SK-N-SH treated with all-trans-retinoic acid at 6 μM for 48 hours (cell line): ENCODE measurements at regions not wholly inside any gene's neighbourhood (a gene's known extent, or its start where the extent isn't known, plus 50 kb on each side); places are given as distances from the start of the nearest gene placed in this dataset.

Source experiments
- ARNTL ChIP-seq: fragments of 450-650 bp; formaldehyde crosslinking; IDR thresholded peaks from 2 replicates; pipeline ENCODE4 v1.5.0; 2020; ENCODE audit warnings: low read depth, mild to moderate bottlenecking, moderate library complexity, borderline replicate concordance
- CSDC2 ChIP-seq: fragments of 250-450 bp; sonication (Bioruptor Pico); IDR thresholded peaks from 2 replicates; pipeline ENCODE4 v1.5.0; 2020; ENCODE audit warnings: mild to moderate bottlenecking, moderate library complexity
- CSRNP3 ChIP-seq: fragments of 250-450 bp; sonication (Bioruptor Pico); IDR thresholded peaks from 2 replicates; pipeline ENCODE4 v1.5.1; 2021; ENCODE audit warnings: mild to moderate bottlenecking, moderate library complexity
- GLIS3 ChIP-seq: fragments of 250-450 bp; sonication (Bioruptor Pico); IDR thresholded peaks from 2 replicates; pipeline ENCODE4 v1.5.0; 2020; ENCODE audit warnings: mild to moderate bottlenecking, moderate library complexity
- ISL1 ChIP-seq: fragments of 250-450 bp; sonication (Bioruptor Pico); IDR thresholded peaks from 2 replicates; pipeline ENCODE4 v2.1.2; 2022; ENCODE audit warnings: mild to moderate bottlenecking, moderate library complexity
- RARB ChIP-seq: fragments of 250-450 bp; sonication (Bioruptor Pico); IDR thresholded peaks from 2 replicates; pipeline ENCODE4 v1.8.0; 2021; ENCODE audit warnings: mild to moderate bottlenecking, moderate library complexity
- SNAI2 ChIP-seq: fragments of 250-450 bp; sonication (Bioruptor Pico); IDR thresholded peaks from 2 replicates; pipeline ENCODE4 v1.5.0; 2020; ENCODE audit warnings: mild to moderate bottlenecking, moderate library complexity
- TOX ChIP-seq: fragments of 250-450 bp; sonication (Bioruptor Pico); IDR thresholded peaks from 2 replicates; pipeline ENCODE4 v1.8.0; 2021; ENCODE audit warnings: mild to moderate bottlenecking, moderate library complexity, borderline replicate concordance
- ZFP3 ChIP-seq: fragments of 250-450 bp; sonication (Bioruptor Pico); IDR thresholded peaks from 2 replicates; pipeline ENCODE4 v1.5.0; 2020; ENCODE audit warnings: mild to moderate bottlenecking, moderate library complexity
- ZNF565 ChIP-seq: fragments of 450-650 bp; formaldehyde crosslinking; conservative IDR thresholded peaks from 2 replicates; pipeline ENCODE4 v1.5.0; 2020; ENCODE audit warnings: low read depth, mild to moderate bottlenecking, moderate library complexity
- ZNF70 ChIP-seq: fragments of 450-650 bp; formaldehyde crosslinking; IDR thresholded peaks from 2 replicates; pipeline ENCODE4 v1.5.0; 2020; ENCODE audit warnings: mild to moderate bottlenecking, moderate library complexity
- ZNF8 ChIP-seq: fragments of 450-650 bp; formaldehyde crosslinking; IDR thresholded peaks from 2 replicates; pipeline ENCODE4 v1.5.0; 2020; ENCODE audit warnings: mild to moderate bottlenecking, moderate library complexity

DNA sequence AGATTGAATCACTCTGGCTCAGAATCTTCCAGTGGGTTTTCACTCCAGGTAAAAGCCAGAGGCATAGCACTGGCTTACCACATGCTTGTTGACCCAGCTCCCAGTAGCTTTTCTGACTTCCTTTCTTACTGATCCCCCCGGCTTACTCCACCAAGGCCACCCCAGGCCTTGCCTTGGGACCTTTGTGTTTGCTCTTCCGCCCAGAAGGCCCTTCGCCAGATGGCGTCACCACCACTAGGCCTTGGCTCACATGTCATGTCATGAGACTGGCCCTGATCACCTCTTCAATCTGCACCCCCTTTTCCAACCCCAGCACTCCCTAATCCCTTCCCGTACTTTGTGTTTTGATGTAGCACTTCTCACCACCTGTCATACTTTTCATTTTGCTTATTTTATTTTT, 98.5 kb upstream of the UMPS start:
- no peak for TF ChIP-seq TOX (CRISPR knock-in tag)
- TF ChIP-seq CSRNP3 (CRISPR knock-in tag) = no peak
- TF ChIP-seq ZNF8 = no peak
- no peak for TF ChIP-seq GLIS3
- no peak for TF ChIP-seq ISL1 (CRISPR knock-in tag)
- no peak for TF ChIP-seq ZFP3 (CRISPR knock-in tag)
- no peak for TF ChIP-seq ARNTL (CRISPR knock-in tag)
- TF ChIP-seq RARB (CRISPR knock-in tag) = no peak
- TF ChIP-seq ZNF565 (CRISPR knock-in tag) = no peak
- TF ChIP-seq CSDC2 (CRISPR knock-in tag) = no peak
- no peak for TF ChIP-seq SNAI2 (CRISPR knock-in tag)
- TF ChIP-seq ZNF70 (CRISPR knock-in tag) = no peak
